ENCODE measurements at regions not wholly inside any gene's neighbourhood (a gene's known extent, or its start where the extent isn't known, plus 50 kb on each side); places are given as distances from the start of the nearest gene placed in this dataset.

DNA sequence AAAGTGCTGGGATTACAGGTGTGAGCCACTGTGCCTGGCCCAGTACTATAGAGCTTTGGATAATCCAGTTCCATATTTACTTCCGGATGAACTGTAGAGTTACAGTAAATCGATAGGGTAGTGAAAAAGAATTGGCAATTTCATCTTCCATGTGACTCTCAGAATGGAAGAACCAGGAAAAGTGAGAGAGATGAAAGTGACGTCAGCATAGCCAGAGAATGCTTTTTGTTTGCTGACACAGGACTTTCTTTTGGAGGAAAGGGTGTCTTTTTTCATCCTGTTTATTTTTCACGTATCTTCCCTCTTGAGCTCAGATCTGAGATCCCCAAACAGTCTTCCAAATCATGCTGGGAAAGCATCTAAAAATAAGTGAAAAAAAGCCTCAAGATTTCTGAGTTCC, 91.2 kb upstream of the KCNAB1 start:
- FAIRE-seq: no peak

More for the DNA sequence above, 91.2 kb upstream of the KCNAB1 start:
- H3K27ac ChIP-seq (ENCODE audit: insufficient read depth, low read depth, low read length): no peak overlapping the region
- no peaks in the 10 kb centered on the region for H3K36me3 ChIP-seq (ENCODE audit: control insufficient read depth in 2 of 2, extremely low read depth in 1 of 2, insufficient read depth in 2 of 2, low read length in 2 of 2)
- DNase-seq (ENCODE audit: low read depth, low spot score): no peak
- dilution Hi-C loops (cut with MboI; ENCODE audit: extremely low pct_ligation_motif_present, low sequenced_read_pairs): no loop called here
- H4K20me1 ChIP-seq (replicated peaks; ENCODE audit: control insufficient read depth, extremely low read depth, insufficient read depth, low read length): no peaks in the 10 kb centered on the region
- no peak overlapping the region for H3K4me3 ChIP-seq (replicated peaks in 1 of 3; ENCODE audit: insufficient read depth in 1 of 3, low read depth in 1 of 3, low read length in 3 of 3)
- TF ChIP-seq MYC (IDR thresholded peaks at IDR 0.05; ENCODE audit: low read depth, low read length) (no peak), FOS (IDR thresholded peaks at IDR 0.05; ENCODE audit: borderline replicate concordance, insufficient read depth, low read length) (no peak), JUN (IDR thresholded peaks at IDR 0.05; ENCODE audit: borderline replicate concordance, insufficient read depth, insufficient read length, low read depth) (no peak), EZH2 (IDR thresholded peaks at IDR 0.05; ENCODE audit: borderline replicate concordance, low read depth, low read length, severe bottlenecking) (no peak), POLR2A (IDR thresholded peaks at IDR 0.05; ENCODE audit: low read depth, low read length) (no peak), GATA2 (IDR thresholded peaks at IDR 0.05; ENCODE audit: insufficient read depth, insufficient read length, low read depth, low read length) (no peak), POLR2AphosphoS5 (IDR thresholded peaks at IDR 0.05; ENCODE audit: insufficient read depth, low read depth, low read length) (no peak)
- TF ChIP-seq, protein P1, sequence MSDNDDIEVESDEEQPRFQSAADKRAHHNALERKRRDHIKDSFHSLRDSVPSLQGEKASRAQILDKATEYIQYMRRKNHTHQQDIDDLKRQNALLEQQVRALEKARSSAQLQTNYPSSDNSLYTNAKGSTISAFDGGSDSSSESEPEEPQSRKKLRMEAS (IDR thresholded peaks at IDR 0.05; ENCODE audit: insufficient read depth, insufficient read length): no peak
- TF ChIP-seq, protein P2, sequence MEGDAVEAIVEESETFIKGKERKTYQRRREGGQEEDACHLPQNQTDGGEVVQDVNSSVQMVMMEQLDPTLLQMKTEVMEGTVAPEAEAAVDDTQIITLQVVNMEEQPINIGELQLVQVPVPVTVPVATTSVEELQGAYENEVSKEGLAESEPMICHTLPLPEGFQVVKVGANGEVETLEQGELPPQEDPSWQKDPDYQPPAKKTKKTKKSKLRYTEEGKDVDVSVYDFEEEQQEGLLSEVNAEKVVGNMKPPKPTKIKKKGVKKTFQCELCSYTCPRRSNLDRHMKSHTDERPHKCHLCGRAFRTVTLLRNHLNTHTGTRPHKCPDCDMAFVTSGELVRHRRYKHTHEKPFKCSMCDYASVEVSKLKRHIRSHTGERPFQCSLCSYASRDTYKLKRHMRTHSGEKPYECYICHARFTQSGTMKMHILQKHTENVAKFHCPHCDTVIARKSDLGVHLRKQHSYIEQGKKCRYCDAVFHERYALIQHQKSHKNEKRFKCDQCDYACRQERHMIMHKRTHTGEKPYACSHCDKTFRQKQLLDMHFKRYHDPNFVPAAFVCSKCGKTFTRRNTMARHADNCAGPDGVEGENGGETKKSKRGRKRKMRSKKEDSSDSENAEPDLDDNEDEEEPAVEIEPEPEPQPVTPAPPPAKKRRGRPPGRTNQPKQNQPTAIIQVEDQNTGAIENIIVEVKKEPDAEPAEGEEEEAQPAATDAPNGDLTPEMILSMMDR (IDR thresholded peaks at IDR 0.05; ENCODE audit: extremely low read depth in 1 of 2, insufficient read depth in 1 of 2, low read depth in 1 of 2, low read length in 2 of 2): no peak
- no peak overlapping the region for H3K9ac ChIP-seq (replicated peaks; ENCODE audit: extremely low read depth, insufficient read depth, low read length)
- POLR2A ChIA-PET: no interaction called here
- CTCF ChIA-PET: interaction anchor here (1.6 kb wide), 1 partner anchor 15 kb away, joined by 6 read pairs; no protein-coding TSS in a partner anchor
- H3K79me2 ChIP-seq (ENCODE audit: control insufficient read depth, insufficient read depth, low read length): no peaks in the 10 kb centered on the region
- H3K9me1 ChIP-seq (replicated peaks; ENCODE audit: control insufficient read depth, extremely low read depth, insufficient read depth, low read length): no peaks in the 10 kb centered on the region
- H3K4me2 ChIP-seq (ENCODE audit: insufficient read depth, low read length): no peak overlapping the region
- no peaks in the 10 kb centered on the region for H3K9me3 ChIP-seq (replicated peaks; ENCODE audit: control insufficient read depth, insufficient read depth, low read length)
- H3K27me3 ChIP-seq (ENCODE audit: control insufficient read depth in 2 of 2, insufficient read depth in 2 of 2, low read length in 2 of 2): peaks cover 9 to 13% of the 10 kb centered on the region in 2 experiments
- intact Hi-C loops (cut with micrococcal nuclease): loop anchor here (5.0 kb wide), 1 partner anchor 1563 kb away; no protein-coding TSS in a partner anchor
- no peak overlapping the region for H2AFZ ChIP-seq (ENCODE audit: low read depth, low read length)
- H3K4me1 ChIP-seq (ENCODE audit: control insufficient read depth, extremely low read depth, insufficient read depth, low read length): no peaks in the 10 kb centered on the region
- no TSS peak for BruUV-seq (replicated peaks)

Data from endothelial cell of umbilical vein (primary cell).